ENCODE measurements at regions not wholly inside any gene's neighbourhood (a gene's known extent, or its start where the extent isn't known, plus 50 kb on each side); places are given as distances from the start of the nearest gene placed in this dataset.

- TF ChIP-seq CTCF (conservative IDR thresholded peaks at IDR 0.05) (no peak), ZFX (IDR thresholded peaks at IDR 0.05) (no peak)
These were observed 222.0 kb downstream of the TJP1 start for GRCh38 chr15:29600262-29600661.

Data from C4-2B (cell line).